ENCODE measurements at regions not wholly inside any gene's neighbourhood (a gene's known extent, or its start where the extent isn't known, plus 50 kb on each side); places are given as distances from the start of the nearest gene placed in this dataset.
"Not testable (repeated sequence)": the region's sequence is repeated elsewhere in the genome, so short reads cannot be mapped to it uniquely, and the experiment has no call there.

DNA sequence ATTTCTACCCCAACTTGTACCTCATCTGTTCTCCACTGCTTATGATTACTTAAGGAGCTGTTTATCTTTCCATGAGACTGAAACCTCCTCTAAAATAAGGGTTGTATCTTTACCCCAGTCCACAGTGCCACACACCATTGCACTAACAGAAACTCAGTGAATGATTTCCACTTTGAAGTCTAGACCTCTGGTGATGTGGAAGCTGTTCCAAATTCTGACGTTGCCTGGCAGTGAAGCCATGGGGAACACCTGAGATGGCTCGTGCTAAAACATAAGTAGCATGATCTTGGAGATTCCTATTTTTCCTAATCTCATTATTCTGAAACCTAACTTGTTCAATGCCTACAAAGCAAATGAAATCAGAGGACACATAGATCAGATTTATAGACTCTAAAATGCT, 583.2 kb downstream of the EBF1 start:
- DNase-seq (ENCODE audit: low spot score): no peak

DNA sequence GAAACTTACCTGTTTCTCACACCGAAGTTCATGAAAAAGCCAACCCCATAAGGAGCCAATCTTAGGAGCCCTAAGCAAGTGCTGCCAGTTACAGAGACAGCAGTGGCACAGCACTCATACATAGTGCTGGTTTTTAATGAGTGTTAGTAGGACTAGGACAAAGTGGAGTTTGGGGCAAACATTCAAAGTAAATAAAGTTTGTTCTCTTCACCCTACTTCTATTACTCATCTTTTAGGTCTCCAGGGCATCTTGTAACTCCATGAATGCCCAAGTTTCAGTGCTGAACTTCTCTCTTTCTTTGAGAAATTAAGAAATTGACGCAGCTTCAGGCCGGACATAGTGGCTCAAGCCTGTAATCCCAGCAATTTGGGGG, 584.7 kb downstream of the EBF1 start:
- DNase-seq (ENCODE audit: low spot score): no peak

DNA sequence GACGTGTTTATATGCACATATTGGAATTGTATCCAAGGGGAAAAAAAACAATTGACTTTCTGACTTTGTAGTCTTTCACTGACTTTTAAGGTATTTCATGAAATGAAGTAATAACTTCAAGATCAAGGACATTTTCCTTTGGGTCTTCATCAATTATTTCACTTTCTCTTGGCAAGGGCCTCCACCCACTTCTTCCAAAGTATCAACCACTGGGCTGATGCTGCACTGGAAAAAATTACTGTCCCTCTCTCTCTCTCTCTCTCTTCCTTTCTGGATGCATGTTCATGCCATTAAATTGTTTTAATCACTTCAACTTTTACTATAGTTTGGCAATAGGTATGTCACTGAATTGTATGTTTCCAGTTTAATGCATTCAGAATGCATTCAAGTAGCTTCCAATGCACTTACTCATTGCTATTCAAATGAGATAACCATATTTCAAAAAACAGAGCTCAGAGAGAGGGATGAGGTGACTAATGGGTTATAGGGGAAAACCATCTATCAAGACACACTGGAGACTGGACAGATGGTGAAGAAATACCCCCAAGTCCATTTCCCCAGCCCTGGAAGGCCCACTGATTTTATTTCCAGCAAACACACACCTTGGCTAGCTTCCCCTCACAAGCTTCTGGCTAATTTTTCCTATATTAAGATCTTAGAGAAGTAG, 585.3 kb downstream of the EBF1 start:
- DNase-seq (ENCODE audit: low spot score): no peak

DNA sequence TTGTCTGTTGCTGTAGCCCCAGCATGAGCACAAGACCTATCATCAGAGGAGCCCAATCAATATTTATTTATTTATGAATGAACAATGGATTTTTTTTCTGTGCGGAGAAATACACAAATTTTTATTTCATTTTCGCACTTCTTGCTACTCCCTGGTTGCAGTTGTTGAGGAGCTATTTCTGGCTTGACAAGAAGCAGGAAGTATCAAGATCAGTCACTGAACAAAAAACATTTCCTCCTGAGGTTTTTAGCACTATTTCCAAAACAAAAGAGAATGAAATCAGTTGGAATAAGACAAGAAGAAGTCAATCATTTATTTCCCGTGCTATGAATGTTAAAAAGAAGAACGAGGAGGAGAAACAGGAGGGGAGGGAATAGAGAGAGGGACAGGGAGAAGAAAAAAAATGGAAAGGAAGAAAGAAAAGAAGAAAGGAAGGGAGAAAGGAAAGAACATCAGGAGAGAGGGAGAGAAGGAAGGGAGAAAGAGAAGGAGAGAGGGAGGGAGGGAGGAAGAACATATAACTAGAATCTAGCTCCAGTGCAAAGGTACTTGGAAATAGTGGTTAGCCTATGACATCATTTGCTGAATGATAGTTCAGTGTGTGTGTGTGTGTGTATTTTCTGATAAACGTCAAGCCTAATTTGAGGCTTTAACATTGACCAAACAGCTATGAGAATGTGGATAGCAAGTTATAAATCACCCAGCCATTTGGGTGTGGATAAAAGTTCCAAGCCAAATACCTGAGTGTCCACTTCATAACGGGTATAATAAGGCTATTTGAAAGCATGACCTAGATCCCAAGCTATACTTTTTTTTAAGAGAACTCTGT, 586.0 kb downstream of the EBF1 start:
- no peak for DNase-seq (ENCODE audit: low spot score)

DNA sequence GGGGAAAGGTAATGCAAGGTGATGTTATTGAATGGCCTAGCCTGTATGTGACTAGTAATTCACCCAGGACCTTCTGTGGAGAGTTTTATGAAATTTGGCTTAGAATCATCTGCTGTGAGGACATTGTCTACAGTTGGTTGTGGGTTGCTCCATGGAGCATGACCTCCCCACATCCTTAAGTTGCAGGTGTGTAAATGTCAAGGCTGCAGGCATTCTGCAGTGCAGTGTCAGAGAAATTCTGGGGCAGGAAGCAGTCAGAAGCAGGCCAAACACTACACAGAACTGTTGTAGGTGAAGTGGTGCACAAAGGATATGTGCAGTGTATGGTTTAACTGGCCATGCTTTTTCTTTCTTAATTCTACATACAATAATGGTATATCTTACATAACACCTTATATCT, 588.3 kb downstream of the EBF1 start:
- no peak for DNase-seq (ENCODE audit: low spot score)

DNA sequence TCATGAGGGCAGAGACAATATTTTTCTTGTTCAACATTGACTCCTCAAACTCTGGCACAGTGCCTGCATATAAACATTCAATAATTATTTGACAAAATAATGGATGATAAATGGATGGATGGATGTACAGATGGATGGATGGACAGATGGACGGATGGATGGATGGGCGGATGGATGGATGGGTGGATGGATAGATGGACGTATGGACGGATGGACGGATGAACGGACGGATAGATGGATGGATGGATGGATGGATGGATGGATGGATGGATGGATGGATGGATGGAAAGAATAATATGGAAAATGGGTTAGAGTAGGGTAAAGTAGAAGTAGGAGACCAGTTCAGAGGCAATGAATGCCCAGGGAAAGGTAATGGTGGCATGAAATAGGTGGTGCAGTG, 589.2 kb downstream of the EBF1 start:
- no peak for DNase-seq (ENCODE audit: low spot score)

DNA sequence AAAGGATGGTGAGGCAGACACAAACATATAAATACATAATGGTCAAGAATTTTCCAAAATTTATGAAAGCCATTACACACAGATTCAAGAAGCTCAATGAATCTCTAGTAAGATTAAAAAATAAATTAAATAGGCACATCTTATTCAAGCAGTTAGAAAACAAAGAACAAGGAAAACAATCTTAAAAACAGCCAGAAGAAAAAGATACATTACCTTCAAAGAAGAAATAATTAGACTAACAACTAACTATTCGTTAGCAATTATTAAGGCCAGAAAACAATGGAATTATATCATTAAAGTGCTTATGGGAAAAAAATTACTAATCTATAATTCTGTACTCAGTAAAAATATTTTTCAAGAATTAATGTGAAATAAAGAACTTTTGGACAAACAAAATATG, 593.1 kb downstream of the EBF1 start:
- no peak for DNase-seq (ENCODE audit: low spot score)

DNA sequence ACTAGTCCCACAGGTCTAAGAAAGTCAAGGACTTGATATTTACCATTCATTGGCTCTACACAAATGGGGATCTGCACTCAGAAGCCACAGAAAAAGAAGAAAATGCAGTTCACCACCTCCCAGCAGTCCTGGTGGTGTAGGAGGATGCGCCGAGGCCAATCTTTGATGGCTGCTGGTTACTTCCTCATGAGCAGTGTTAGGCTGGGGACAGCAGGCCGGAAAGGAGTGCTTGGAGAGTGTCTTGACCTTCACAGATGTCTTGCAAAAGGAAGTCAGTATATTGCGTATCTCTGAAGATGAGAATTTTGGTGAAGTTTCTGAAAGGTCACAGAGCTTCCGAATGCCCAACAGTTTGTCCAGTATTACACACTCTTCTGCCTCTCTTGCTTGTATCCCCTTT, 597.0 kb downstream of the EBF1 start:
- no peak for DNase-seq (ENCODE audit: low spot score)

DNA sequence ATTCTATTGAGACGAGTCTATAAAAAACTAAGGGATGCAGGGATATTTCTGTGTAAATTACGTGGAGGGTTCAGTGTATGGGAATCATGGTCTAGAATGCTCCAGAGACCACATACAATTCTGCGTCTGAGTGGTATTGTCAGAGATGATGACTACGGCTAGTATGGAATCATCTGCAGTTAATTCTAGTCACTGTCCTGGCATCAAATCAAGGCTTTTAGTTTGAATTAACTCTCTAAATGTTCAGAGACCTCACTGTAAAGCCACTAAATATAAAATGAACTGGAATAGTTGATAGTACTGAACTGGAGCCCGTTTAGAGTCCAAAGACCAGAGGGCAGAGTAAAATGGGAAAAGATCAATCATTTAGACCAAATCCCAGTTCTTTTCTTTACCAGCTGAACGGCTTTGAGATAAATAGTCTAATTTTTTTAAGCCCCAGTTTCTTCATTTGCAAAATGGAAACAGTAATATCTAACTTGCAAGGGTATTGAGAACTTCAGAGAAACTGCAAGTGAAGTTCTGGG, 599.8 kb downstream of the EBF1 start:
- DNase-seq (ENCODE audit: low spot score): no peak

DNA sequence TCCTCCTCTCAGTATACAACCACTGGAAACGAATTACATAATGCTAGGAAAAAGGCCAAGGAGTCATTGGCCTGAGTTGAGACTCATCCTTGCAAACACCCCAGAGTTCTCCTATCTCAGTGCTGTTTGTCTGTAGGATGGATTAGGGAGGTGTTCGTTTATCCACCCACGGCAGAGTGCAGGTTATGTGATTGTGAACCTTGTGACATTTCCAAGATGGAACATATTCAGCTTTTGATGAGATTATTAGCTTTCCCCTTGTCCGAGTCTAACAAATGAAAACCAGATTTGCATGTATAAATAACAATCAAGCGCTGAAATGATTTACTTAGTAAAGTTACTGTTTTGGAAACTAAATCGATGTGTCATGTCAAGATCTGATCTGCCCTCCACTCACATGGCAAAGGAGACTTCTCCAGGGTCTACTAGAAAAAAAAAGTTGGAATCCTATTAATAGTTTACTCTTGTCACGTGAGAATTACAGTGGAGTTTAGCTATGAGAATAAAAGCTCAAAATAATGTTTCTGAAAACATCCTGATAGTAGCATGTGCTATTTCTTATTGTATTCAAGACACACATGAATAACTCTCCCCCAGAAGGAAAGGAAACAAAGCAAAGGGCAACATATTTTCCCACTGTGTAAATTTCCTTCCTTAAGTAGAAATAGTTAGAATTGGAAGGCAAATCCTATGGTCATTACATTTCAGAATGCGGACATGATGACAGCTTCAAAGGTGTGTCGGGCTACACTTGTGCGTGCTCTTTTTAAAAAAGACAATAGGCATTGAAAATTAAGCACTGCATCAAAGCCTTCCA, 600.4 kb downstream of the EBF1 start:
- no peak for DNase-seq (ENCODE audit: low spot score)

DNA sequence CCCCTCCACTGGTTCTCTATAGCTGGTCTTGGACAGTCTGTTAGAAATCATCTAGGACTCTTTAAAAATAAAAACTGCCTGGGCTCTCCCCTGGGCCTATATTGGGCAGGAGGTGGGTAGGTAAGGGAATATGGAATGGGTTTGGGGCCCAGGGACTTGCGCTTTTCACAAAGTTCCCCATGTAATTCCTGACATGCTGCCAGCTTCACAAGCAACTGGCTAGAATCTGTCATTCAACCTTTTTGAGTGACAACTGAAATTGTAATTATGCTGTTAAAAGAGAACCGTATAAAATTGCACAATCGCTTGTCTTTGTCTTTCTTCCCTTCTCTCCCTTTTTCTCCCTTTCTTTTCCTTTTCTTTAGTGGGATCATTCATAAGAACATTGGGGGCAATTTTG, 603.1 kb downstream of the EBF1 start:
- DNase-seq (ENCODE audit: low spot score): no peak

DNA sequence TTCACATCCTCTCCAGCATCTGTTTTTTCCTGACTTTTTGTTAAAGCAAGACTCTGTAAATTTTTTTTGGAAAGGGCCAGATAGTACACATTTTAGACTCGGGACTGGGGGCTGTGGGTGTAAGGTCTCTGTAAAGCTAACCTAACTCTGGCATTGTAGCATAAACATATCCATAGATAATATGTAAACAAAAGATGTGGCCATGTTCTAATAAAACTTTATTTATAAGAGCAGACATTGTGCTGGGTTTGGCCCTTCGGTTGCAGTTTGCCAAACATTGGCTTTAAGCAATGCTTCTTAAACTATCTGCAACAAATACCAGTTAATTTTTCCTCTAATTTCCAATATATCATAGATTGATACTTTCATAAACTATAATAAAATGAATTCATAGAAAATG, 605.2 kb downstream of the EBF1 start:
- DNase-seq (ENCODE audit: low spot score): no peak

DNA sequence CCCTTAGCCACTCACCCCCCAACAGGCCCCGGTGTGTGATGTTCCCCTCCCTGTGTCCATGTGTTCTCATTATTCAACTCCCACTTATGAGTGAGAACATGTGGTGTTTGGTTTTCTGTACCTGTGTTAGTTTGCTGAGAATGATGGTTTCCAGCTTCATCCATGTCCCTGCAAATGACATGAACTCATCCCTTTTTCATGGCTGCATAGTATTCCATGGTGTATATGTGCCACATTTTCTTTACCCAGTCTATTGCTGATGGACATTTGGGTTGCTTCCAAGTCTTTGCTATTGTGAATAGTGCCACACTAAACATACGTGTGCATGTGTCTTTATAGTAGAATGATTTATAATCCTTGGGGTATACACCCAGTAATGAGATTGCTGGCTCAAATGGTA, 605.7 kb downstream of the EBF1 start:
- not testable (repeated sequence) for DNase-seq (ENCODE audit: low spot score)

DNA sequence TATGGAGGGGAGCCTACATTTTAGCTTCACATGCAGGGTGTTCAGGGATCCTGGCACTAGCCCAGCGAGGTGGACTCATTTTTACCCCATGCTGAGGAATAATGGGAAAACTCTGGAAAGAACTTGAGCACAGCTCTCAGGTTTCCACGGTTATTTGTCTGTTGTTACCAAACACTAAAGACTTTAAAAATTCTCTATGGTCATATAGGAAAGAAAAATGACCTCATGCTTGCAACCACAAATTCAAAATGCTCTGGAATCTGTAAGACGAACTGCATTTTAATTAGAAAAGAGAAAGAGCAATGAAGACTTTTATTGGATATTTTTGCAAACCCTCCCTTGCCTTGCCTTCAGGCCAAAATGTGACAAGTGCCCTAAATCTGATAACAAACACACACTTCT, 606.9 kb downstream of the EBF1 start:
- DNase-seq (ENCODE audit: low spot score): no peak

DNA sequence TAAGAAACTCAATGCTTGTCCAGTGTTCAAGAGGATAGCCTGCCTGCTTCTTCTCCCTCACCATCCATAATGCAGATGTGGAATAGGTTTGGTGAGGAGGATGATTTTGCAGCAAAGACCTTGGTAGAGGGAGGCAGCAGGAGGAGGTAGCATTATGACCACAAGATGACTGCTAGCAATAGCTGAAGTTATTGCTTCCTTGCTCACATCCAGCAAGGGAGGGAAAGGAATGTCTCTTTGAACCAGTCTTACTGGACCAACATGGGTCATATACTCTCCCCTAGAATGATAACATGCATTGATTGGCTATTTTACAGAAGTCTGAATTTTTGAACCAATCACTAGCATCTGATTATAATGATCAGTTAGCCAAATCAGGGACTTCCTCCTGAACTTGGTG, 607.6 kb downstream of the EBF1 start:
- no peak for DNase-seq (ENCODE audit: low spot score)

DNA sequence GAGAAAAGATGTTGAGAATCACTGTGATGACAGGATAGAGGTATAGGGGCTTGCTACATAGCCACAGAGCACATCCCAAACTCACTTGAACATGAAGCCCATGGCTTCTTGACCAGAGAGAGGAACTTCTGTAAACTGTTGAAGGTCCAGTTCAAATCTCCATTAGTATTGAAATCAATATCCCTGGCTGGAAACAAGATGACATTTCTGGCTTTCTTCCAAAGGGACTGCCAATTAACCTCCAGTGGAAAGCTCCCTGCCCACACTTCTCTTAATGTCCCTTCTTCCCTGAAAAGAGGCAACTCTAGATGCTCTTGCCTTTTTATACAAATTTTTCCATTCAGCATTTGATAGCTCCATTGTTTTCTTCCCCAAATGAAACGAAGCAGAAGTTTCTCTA, 612.1 kb downstream of the EBF1 start:
- DNase-seq (ENCODE audit: low spot score): no peak

DNA sequence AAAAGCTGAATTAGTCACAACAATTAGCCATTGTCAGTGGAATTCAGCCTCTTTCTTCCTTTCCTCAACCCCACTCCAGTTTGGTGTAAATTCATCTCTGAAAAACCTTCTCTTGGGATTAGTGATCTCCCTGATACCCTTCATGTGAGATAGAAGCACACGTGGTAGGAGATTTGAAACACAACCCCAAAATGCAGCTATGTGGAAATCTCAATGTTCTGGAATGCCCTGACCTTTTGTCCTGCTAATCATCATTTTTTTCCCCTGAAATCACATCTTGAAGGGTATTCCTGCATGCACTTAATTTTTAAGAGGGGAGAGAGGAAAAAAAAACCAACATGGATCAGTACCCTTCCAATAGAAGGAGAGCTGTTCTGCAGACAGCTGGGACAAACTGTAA, 612.6 kb downstream of the EBF1 start:
- no peak for DNase-seq (ENCODE audit: low spot score)

DNA sequence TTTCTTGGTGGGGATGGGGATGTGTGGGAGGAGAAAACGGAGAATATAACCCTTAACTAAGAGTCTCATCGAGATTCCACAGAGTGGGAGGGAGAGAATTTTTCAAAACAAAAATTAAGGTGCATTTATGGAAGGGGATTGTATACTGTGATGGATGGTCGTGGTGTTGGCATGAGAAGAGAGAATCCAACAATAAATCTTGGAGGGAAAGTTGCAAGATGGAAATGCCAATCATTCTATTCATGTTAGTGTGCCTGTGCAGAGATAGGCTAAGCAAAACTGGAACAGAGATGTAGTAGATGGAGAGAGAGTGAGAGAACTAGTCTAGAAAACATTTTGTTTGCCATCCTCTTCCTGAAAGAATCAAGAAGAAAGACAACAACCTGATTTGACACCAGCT, 613.1 kb downstream of the EBF1 start:
- DNase-seq (ENCODE audit: low spot score): no peak

DNA sequence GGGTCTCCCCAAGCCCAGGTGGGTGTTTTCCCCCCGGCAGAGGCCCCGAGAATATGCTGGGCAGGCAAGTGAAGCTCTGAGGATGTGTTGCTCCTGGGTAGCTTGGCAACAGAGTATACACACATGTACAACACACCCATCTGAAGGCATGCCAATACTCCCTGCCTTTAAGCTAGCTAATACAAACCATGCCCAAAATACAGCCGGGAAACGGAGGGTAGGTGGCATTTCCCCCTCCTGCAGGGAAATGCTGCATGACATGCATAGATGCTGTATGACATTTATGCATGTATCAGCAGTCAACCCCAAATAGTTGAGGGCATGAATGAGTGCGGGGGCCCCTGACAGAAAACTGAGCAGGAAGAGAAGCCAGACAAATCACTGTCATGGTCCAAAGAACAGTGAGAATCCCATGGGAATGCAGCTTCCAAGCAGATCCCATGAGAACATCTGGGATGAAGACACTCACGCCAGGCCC, 614.1 kb downstream of the EBF1 start:
- no peak for DNase-seq (ENCODE audit: low spot score)

DNA sequence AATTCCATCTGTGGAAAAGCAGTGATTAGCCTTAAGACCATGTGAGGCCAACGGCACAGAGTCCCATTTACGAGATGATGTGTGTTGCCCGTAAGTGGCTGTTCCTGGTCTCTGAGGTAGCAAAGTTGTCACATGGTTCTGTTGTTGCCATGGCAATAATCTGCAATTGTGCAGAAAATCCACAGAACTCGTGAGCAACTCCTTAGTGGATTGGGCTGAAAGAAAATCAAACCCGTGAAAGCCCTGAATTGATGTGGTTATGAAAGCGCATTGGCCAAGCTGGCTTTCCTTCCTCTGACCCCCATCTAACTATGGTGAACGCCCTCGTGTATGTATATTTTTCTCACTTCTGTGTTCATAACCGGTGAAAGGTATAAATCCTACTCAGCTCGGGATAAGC, 614.7 kb downstream of the EBF1 start:
- DNase-seq (ENCODE audit: low spot score): no peak

DNA sequence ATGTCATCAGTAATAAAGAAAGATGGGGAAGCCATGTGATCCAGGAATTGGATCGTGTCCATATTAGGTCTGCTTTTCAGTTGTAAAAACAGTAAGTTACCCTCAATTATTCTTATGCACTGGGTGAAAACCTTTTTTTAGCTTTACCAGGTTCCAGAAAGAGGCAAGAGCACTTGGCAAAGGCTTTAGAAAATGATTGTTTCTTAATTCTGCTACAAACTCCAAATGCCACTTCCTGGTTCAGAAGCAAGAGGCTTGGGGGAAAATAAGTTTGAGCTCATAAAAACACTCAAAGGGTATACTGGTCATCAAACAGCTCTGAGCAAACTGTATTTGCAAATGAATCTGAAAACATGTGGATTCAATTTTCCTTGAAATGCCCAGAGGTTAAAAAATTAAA, 615.6 kb downstream of the EBF1 start:
- no peak for DNase-seq (ENCODE audit: low spot score)

DNA sequence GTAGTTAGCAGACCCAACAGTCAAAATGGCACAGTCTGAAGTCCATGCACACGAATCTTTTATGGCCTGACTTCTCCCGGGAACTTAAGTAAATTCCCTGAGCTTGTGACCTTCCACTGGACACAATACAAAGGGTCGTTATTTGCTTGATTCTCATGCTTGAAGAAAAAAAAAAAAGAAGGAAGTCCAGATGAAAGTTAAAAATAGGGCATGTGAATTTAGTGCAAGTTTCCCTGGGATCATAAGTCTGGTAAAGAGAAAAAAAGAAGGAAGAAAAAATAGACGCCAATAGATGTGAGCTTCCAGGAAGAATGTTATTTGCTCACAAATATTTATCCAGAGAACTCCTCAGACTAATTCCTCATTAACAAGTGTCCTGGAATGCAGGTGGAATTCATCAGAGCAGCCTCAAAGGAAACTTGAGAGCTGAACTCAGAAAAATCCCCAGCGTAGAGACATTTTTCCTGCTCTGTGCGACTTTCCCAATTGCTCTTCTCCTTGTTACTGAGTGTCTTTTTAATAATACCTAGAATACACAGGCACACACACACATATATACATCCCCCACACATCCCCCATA, 616.3 kb downstream of the EBF1 start:
- no peak for DNase-seq (ENCODE audit: low spot score)

Measured in CD4-positive, alpha-beta T cell treated with Interleukin-6 at 100 ng/mL for 8 hours (primary cell).